ENCODE measurements at regions not wholly inside any gene's neighbourhood (a gene's known extent, or its start where the extent isn't known, plus 50 kb on each side); places are given as distances from the start of the nearest gene placed in this dataset.

DNA sequence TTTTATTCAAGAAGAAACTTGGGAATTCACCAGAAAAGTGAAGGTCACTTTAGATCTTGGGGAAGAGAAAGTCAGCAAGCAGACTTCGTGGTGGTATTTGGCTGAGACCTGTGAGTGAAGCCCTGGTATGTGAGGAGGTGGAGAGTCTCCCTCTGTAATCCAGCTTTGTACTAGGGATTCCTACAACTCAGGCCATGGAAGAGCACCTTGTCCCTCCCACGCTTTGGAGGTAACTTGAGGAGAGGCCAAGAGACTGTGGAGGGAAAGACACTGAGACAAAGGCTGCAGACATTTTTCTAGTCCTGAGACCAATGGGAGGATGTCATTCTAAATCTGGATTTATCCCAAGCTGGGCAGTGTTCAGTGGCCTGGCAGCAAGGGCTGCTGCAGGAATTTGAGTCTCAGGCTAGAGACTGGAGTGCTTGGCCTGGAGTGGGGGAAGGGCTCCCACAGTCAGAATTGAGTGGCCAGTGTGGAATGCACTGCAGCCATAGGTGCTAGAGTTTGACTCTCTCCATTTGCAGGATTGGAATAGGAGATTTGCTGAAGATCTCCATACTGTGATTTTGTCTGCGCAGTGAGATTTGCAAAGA lies 219.0 kb downstream of the ACTR3 start:
- H3K9ac ChIP-seq (ENCODE audit: low read length): no peak overlapping the region
- H3K9me3 ChIP-seq (replicated peaks; ENCODE audit: insufficient read depth, low read length): no peaks in the 10 kb centered on the region
- H4K20me1 ChIP-seq (ENCODE audit: insufficient read depth, low read length): no peaks in the 10 kb centered on the region
- H3K4me1 ChIP-seq (ENCODE audit: low read length): no peaks in the 10 kb centered on the region
- TF ChIP-seq EZH2 (optimal IDR thresholded peaks at IDR 0.05; ENCODE audit: low read depth, low read length): no peak
- TF ChIP-seq EZH2phosphoT487 (IDR thresholded peaks at IDR 0.05; ENCODE audit: low read length): no peak
- TF ChIP-seq, protein P1, sequence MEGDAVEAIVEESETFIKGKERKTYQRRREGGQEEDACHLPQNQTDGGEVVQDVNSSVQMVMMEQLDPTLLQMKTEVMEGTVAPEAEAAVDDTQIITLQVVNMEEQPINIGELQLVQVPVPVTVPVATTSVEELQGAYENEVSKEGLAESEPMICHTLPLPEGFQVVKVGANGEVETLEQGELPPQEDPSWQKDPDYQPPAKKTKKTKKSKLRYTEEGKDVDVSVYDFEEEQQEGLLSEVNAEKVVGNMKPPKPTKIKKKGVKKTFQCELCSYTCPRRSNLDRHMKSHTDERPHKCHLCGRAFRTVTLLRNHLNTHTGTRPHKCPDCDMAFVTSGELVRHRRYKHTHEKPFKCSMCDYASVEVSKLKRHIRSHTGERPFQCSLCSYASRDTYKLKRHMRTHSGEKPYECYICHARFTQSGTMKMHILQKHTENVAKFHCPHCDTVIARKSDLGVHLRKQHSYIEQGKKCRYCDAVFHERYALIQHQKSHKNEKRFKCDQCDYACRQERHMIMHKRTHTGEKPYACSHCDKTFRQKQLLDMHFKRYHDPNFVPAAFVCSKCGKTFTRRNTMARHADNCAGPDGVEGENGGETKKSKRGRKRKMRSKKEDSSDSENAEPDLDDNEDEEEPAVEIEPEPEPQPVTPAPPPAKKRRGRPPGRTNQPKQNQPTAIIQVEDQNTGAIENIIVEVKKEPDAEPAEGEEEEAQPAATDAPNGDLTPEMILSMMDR (IDR thresholded peaks at IDR 0.05; ENCODE audit: low read length): no peak
- H3K4me3 ChIP-seq (ENCODE audit: low read length): no peak overlapping the region
- no peaks in the 10 kb centered on the region for H3K36me3 ChIP-seq (replicated peaks; ENCODE audit: insufficient read depth, low read length)
- no peak overlapping the region for H3K4me2 ChIP-seq (ENCODE audit: low read depth, low read length)
- no peak overlapping the region for H2AFZ ChIP-seq (ENCODE audit: low read length)
- no peaks in the 10 kb centered on the region for H3K9me2 ChIP-seq (replicated peaks; ENCODE audit: insufficient read depth, low read length)
- no peaks in the 10 kb centered on the region for H3F3A ChIP-seq (ENCODE audit: insufficient read depth, low read length)
- H3K79me2 ChIP-seq (ENCODE audit: low read length): no peaks in the 10 kb centered on the region
- no peak overlapping the region for H3K27ac ChIP-seq (ENCODE audit: low read length)
- no peaks in the 10 kb centered on the region for H3K27me3 ChIP-seq (replicated peaks; ENCODE audit: insufficient read depth, low read length)
- no peak for DNase-seq

DNA sequence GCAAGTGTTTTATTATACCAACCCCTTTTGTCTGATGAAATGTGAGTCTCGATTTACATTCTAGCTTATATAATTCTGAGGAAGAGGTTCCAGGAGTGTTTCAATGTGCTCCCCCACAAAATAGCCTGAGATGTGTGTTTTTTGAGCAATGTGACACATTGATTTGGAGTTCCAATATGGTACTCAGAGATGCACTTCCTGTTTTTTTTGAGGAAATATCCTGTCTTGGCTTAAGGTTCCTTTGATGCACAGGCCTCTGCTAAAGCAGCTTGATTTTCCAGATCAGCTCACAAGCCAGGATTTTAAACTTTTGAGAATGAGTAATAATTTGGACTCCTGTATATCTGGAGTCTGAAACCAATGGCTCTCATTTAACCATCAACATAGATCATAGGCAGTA lies 221.4 kb downstream of the ACTR3 start:
- Histone ChIP-seq H4K20me1 (ENCODE audit: insufficient read depth, low read length) (no peaks in the 10 kb centered on the region), H3K4me3 (ENCODE audit: low read length) (no peak overlapping the region), H3K4me1 (ENCODE audit: low read length) (no peaks in the 10 kb centered on the region), H3K4me2 (ENCODE audit: low read depth, low read length) (no peak overlapping the region), H3K9me2 (replicated peaks; ENCODE audit: insufficient read depth, low read length) (no peaks in the 10 kb centered on the region), H2AFZ (ENCODE audit: low read length) (no peak overlapping the region), H3K27me3 (replicated peaks; ENCODE audit: insufficient read depth, low read length) (no peaks in the 10 kb centered on the region), H3K27ac (ENCODE audit: low read length) (no peak overlapping the region), H3F3A (ENCODE audit: insufficient read depth, low read length) (no peaks in the 10 kb centered on the region), H3K36me3 (replicated peaks; ENCODE audit: insufficient read depth, low read length) (no peaks in the 10 kb centered on the region), H3K9ac (ENCODE audit: low read length) (no peak overlapping the region), H3K79me2 (ENCODE audit: low read length) (no peaks in the 10 kb centered on the region), H3K9me3 (replicated peaks; ENCODE audit: insufficient read depth, low read length) (no peaks in the 10 kb centered on the region)
- DNase-seq: no peak
- no peak for TF ChIP-seq EZH2 (optimal IDR thresholded peaks at IDR 0.05; ENCODE audit: low read depth, low read length)
- TF ChIP-seq EZH2phosphoT487 (IDR thresholded peaks at IDR 0.05; ENCODE audit: low read length): no peak
- TF ChIP-seq, protein P1 (IDR thresholded peaks at IDR 0.05; ENCODE audit: low read length): no peak

DNA sequence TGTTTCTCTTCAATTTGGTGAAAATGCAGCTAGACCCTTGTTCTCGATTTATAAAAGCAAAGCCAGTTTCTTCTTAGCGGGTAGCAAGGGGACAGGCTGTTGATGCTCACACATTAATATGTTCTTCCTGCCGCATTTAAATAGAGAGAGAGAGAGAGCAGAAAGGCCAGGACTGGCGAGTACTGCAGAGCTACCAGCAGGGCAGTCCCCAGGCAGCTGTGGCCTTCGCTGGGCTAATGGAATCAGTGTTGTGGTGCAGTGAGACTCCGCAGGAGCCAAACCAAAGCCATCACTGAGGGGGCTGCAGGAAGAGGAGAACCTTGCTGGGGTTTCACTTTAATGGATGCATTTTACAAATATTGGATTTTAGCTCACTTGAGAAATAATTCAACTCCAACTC lies 223.6 kb downstream of the ACTR3 start:
- no peaks in the 10 kb centered on the region for H4K20me1 ChIP-seq (ENCODE audit: insufficient read depth, low read length)
- H3K4me3 ChIP-seq (ENCODE audit: low read length): no peak overlapping the region
- H2AFZ ChIP-seq (ENCODE audit: low read length): no peak overlapping the region
- no peaks in the 10 kb centered on the region for H3K27me3 ChIP-seq (replicated peaks; ENCODE audit: insufficient read depth, low read length)
- no peak for DNase-seq
- no peak overlapping the region for H3K9ac ChIP-seq (ENCODE audit: low read length)
- H3F3A ChIP-seq (ENCODE audit: insufficient read depth, low read length): no peaks in the 10 kb centered on the region
- H3K27ac ChIP-seq (ENCODE audit: low read length): no peak overlapping the region
- no peaks in the 10 kb centered on the region for H3K9me2 ChIP-seq (replicated peaks; ENCODE audit: insufficient read depth, low read length)
- no peaks in the 10 kb centered on the region for H3K9me3 ChIP-seq (replicated peaks; ENCODE audit: insufficient read depth, low read length)
- H3K4me1 ChIP-seq (ENCODE audit: low read length): no peaks in the 10 kb centered on the region
- TF ChIP-seq EZH2 (optimal IDR thresholded peaks at IDR 0.05; ENCODE audit: low read depth, low read length): no peak
- TF ChIP-seq EZH2phosphoT487 (IDR thresholded peaks at IDR 0.05; ENCODE audit: low read length): no peak
- TF ChIP-seq, protein P1 (IDR thresholded peaks at IDR 0.05; ENCODE audit: low read length): no peak
- H3K36me3 ChIP-seq (replicated peaks; ENCODE audit: insufficient read depth, low read length): no peaks in the 10 kb centered on the region
- no peaks in the 10 kb centered on the region for H3K79me2 ChIP-seq (ENCODE audit: low read length)
- no peak overlapping the region for H3K4me2 ChIP-seq (ENCODE audit: low read depth, low read length)
